Fibroblast of lung (primary cell): ENCODE measurements at regions not wholly inside any gene's neighbourhood (a gene's known extent, or its start where the extent isn't known, plus 50 kb on each side); places are given as distances from the start of the nearest gene placed in this dataset.

ENCODE experiments used
- EZH2 ChIP-seq: IDR thresholded peaks from 2 replicates; pipeline ENCODE4 v1.5.1; 2012; ENCODE audit warnings: low read length, control low read depth, mild to moderate bottlenecking; ENCODE audit errors: missing control alignments
- TF ChIP-seq, protein P1 (sequence below), 2 donors: IDR thresholded peaks in 1 of 2; conservative IDR thresholded peaks in 1 of 2; 1 replicate in 1 of 2; 2 replicates in 1 of 2; pipeline ENCODE4 v1.5.1; 2011 to 2012; ENCODE audit warnings: low read length in 2 of 2, control low read depth in 1 of 2, inconsistent platforms in 1 of 2, low read depth in 1 of 2, mild to moderate bottlenecking in 1 of 2

DNA sequence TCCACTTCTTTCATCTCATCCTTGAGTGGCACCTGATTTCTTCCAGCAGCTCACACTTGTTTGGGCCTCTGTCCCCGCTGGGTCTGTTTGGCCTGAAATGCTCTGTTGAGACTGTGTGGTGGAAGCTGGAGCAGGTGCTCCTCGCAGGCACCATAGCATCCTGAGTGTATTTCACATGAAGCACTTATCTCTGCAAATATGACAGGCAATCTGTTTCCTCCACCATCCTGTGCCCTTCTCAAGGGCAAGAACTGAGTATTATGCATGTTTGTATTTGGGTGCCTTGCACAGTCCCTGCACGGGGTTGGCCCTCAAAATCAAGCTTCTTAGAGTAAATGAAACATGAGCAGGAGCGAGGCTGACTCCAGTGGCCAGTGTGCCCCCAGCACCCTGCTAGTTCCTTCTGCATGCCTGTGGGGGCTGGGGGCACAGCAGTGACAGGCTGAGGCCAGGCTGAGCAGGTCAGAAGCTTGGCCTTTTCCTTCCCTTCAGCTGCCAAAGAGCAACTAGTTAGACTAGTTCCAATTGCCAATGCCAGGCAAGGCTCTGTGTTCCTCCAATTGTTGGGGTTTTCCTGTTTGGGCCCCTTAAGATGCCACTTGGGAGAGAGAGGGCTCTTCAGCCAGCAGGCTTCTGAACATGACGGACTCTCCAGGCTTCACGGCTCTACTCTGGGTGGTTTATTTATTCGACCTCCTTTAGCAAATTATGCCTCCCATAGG lies 129.6 kb upstream of the ATP1A1 start:
- TF ChIP-seq, protein P1, sequence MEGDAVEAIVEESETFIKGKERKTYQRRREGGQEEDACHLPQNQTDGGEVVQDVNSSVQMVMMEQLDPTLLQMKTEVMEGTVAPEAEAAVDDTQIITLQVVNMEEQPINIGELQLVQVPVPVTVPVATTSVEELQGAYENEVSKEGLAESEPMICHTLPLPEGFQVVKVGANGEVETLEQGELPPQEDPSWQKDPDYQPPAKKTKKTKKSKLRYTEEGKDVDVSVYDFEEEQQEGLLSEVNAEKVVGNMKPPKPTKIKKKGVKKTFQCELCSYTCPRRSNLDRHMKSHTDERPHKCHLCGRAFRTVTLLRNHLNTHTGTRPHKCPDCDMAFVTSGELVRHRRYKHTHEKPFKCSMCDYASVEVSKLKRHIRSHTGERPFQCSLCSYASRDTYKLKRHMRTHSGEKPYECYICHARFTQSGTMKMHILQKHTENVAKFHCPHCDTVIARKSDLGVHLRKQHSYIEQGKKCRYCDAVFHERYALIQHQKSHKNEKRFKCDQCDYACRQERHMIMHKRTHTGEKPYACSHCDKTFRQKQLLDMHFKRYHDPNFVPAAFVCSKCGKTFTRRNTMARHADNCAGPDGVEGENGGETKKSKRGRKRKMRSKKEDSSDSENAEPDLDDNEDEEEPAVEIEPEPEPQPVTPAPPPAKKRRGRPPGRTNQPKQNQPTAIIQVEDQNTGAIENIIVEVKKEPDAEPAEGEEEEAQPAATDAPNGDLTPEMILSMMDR (conservative IDR thresholded peaks at IDR 0.05 in 1 of 2, IDR thresholded peaks at IDR 0.05 in 1 of 2; ENCODE audit: low read depth in 1 of 2, low read length in 2 of 2): no peak
- no peak for TF ChIP-seq EZH2
